Breast epithelium (tissue), 4 donors: ENCODE measurements at regions not wholly inside any gene's neighbourhood (a gene's known extent, or its start where the extent isn't known, plus 50 kb on each side); places are given as distances from the start of the nearest gene placed in this dataset.

Experiments
- DNase-seq, 2 donors: peaks; one replicate each; pipeline ENCODE4 v3.0.0-alpha.2; 2019; ENCODE audit warnings: low spot score in 2 of 2
- H3K27ac ChIP-seq, 2 donors: fragments of 200-600 bp; sonication (generic) in 1 of 2; one replicate each; pipeline ENCODE4 v1.5.1; 2016 to 2019; ENCODE audit warnings: mild to moderate bottlenecking in 1 of 2
- H3K27me3 ChIP-seq, 2 donors: fragments of 200-600 bp; sonication (generic) in 1 of 2; one replicate each; pipeline versions ENCODE4 v1.5.1 to v1.6.0; 2017 to 2019; ENCODE audit warnings: control low read depth in 1 of 2, mild to moderate bottlenecking in 1 of 2
- H3K36me3 ChIP-seq: fragments of 200-600 bp; one replicate; pipeline ENCODE4 v1.5.1; 2019
- H3K4me1 ChIP-seq, 2 donors: fragments of 200-600 bp; sonication (generic); one replicate each; pipeline ENCODE4 v1.5.1; 2016 to 2019; ENCODE audit warnings: control low read depth in 1 of 2
- H3K4me3 ChIP-seq, 3 donors: fragments of 200-600 bp; sonication (generic); 1 replicate in 2 of 3; 2 replicates in 1 of 3; pipeline ENCODE4 v1.5.1; 2016 to 2019; ENCODE audit warnings: mild to moderate bottlenecking in 3 of 3, moderate library complexity in 2 of 3
- H3K9me3 ChIP-seq, 2 donors: fragments of 200-600 bp; sonication (generic) in 1 of 2; one replicate each; pipeline ENCODE4 v1.5.1; 2016 to 2019; ENCODE audit warnings: control low read depth in 1 of 2
- POLR2A ChIP-seq: fragments of 450-650 bp; IDR thresholded peaks from one replicate; pipeline ENCODE4 v1.6.1; 2016; ENCODE audit warnings: antibody characterized with exemption, mild to moderate bottlenecking, moderate library complexity
- POLR2AphosphoS5 ChIP-seq, 3 donors: sonication (generic); formaldehyde crosslinking; IDR thresholded peaks; one replicate each; pipeline ENCODE4 v1.6.1; 2017; ENCODE audit warnings: antibody characterized with exemption in 3 of 3
- intact Hi-C: fragments of 100-400 bp; cut with DNase I; formaldehyde crosslinking; loops from one replicate; pipeline ENCODE4 v1.15.1; 2023; ENCODE audit warnings: low total_unique reads
- TF ChIP-seq, protein P1 (sequence below), 3 donors: fragments of 450-650 bp; IDR thresholded peaks; one replicate each; pipeline ENCODE4 v1.5.1; 2016 to 2017; ENCODE audit warnings: antibody characterized with exemption in 3 of 3, mild to moderate bottlenecking in 3 of 3, moderate library complexity in 3 of 3

DNA sequence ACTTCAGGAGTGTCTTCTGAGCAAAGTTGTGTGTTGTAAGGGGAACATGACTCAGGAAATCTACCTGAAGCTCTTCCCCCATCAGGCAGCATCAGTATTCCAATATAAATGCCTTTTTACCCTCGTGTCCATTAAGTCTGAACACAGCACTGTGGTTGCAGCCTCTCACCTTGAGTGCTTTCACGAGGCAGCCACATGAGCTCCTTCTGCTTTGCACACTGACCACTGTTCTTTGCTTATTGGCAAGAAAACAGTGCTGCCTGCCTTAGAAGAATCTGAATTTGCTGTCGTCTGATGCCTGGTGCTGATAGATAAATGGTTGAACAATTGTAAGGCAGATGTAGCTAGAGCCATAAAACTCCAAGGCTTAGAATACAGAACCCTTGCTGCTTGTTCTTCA, 139.6 kb upstream of the WDR1 start:
- intact Hi-C loops, result no loop called here

DNA sequence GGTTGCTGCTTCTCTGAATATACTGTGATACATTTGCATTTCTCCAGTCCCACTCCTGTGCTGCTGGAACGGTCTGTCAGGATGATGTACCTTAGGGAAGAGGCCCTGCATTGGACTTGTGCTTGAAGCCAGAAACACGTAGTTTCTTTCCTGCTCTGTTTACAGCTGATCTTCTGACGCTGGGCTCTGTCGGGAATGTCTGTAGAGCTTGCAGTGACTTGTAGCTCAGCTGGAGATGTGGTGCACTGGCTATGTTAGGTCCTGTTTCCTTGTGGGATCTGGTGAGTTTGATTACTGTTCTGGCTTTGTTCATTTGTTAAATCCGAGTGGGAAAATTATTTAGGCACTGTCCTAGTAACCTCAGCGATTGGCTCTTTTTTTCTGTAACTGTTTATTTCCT, 137.2 kb upstream of the WDR1 start:
- no peaks in the 10 kb centered on the region for H3K9me3 ChIP-seq

More for the DNA sequence above, 139.6 kb upstream of the WDR1 start:
- no peaks in the 10 kb centered on the region for H3K9me3 ChIP-seq
- TF ChIP-seq POLR2A, result no peak
- TF ChIP-seq, protein P1, sequence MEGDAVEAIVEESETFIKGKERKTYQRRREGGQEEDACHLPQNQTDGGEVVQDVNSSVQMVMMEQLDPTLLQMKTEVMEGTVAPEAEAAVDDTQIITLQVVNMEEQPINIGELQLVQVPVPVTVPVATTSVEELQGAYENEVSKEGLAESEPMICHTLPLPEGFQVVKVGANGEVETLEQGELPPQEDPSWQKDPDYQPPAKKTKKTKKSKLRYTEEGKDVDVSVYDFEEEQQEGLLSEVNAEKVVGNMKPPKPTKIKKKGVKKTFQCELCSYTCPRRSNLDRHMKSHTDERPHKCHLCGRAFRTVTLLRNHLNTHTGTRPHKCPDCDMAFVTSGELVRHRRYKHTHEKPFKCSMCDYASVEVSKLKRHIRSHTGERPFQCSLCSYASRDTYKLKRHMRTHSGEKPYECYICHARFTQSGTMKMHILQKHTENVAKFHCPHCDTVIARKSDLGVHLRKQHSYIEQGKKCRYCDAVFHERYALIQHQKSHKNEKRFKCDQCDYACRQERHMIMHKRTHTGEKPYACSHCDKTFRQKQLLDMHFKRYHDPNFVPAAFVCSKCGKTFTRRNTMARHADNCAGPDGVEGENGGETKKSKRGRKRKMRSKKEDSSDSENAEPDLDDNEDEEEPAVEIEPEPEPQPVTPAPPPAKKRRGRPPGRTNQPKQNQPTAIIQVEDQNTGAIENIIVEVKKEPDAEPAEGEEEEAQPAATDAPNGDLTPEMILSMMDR (IDR thresholded peaks at IDR 0.05), result no peak
- TF ChIP-seq POLR2AphosphoS5 (IDR thresholded peaks at IDR 0.05), result no peak
- no peak for DNase-seq
- no peaks in the 10 kb centered on the region for H3K36me3 ChIP-seq
- H3K27ac ChIP-seq, result no peak overlapping the region
- no peak overlapping the region for H3K4me3 ChIP-seq
- H3K27me3 ChIP-seq, result no peaks in the 10 kb centered on the region
- H3K4me1 ChIP-seq, result no peaks in the 10 kb centered on the region

DNA sequence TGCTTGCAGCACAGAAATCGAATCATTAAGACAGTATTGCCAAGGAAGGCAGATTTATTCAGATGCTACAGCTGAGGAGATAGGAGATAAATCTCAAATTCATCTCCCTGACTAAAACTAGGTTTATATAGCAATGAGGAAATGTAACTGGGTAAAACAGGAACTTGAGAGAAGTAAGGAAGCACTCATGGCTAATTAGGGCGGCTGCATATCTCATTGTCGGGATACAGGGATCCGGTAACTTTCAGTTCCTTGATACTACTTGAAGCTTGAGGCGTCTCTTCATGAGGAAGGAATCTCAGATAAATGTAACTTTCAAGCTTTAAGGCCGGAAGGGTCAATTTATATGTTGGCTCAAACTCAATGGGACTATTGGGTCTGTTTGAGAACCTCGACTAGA, 129.2 kb upstream of the WDR1 start:
- Histone ChIP-seq H3K27ac (no peak overlapping the region), H3K36me3 (no peaks in the 10 kb centered on the region), H3K4me3 (no peak overlapping the region), H3K9me3 (no peaks in the 10 kb centered on the region), H3K4me1 (no peaks in the 10 kb centered on the region), H3K27me3 (no peaks in the 10 kb centered on the region)
- intact Hi-C loops, result no loop called here
- DNase-seq, result no peak
- no peak for TF ChIP-seq POLR2A
- no peak for TF ChIP-seq POLR2AphosphoS5 (IDR thresholded peaks at IDR 0.05)
- TF ChIP-seq, protein P1 (IDR thresholded peaks at IDR 0.05), result no peak

More for the DNA sequence above, 137.2 kb upstream of the WDR1 start:
- H3K36me3 ChIP-seq, result no peaks in the 10 kb centered on the region
- no peak for DNase-seq
- intact Hi-C loops, result loop anchor here (5.0 kb wide), 1 partner anchor 1284 kb away; no protein-coding TSS in a partner anchor
- TF ChIP-seq POLR2AphosphoS5 (IDR thresholded peaks at IDR 0.05) (no peak), POLR2A (no peak)
- TF ChIP-seq, protein P1 (IDR thresholded peaks at IDR 0.05), result no peak
- H3K4me3 ChIP-seq, result no peak overlapping the region
- no peaks in the 10 kb centered on the region for H3K27me3 ChIP-seq
- H3K27ac ChIP-seq, result no peak overlapping the region
- no peaks in the 10 kb centered on the region for H3K4me1 ChIP-seq

DNA sequence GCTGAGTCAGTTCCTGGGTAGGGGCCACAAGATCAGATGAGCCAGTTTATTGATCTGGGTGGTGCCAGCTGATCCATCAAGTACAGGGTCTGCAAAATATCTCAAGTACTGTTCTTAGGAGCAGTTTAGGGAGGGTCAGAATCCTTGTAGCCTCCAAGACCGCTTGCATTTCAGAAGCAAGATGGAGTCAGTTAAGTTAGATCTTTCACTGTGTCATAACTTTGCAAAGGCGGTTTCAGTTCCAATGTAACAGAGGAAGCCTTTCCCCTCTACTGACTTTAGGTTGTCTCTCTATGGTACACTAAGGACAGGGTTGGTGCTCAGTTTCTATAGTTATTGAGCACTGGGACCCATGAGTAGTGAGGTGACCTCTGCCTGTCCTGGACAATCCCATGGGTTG, 127.3 kb upstream of the WDR1 start:
- TF ChIP-seq POLR2AphosphoS5 (IDR thresholded peaks at IDR 0.05) (no peak), POLR2A (no peak)
- TF ChIP-seq, protein P1 (IDR thresholded peaks at IDR 0.05), result no peak
- no peak for DNase-seq
- Histone ChIP-seq H3K27me3 (no peaks in the 10 kb centered on the region), H3K9me3 (no peaks in the 10 kb centered on the region), H3K36me3 (no peaks in the 10 kb centered on the region), H3K4me3 (no peak overlapping the region), H3K4me1 (no peaks in the 10 kb centered on the region), H3K27ac (no peak overlapping the region)
- intact Hi-C loops, result no loop called here

DNA sequence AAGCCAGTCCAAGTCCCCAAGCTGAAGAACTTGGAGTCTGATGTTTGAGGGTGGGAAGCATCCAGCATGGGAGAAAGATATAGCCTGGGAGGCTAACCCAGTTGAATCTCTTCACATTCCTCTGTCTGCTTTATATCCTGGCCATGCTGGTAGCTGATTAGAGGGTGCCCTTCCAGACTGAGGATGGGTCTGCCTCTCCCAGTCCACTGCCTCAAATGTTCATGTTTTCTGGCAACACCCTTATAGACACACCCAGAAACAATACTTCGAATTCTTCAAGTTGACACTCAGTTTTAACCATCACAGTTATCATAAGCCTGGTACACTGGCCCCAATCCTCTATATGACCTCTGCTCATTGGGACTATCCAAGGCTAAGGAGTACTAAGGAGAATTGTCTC, 124.1 kb upstream of the WDR1 start:
- no peak for TF ChIP-seq POLR2A
- TF ChIP-seq, protein P1 (IDR thresholded peaks at IDR 0.05), result no peak
- TF ChIP-seq POLR2AphosphoS5 (IDR thresholded peaks at IDR 0.05), result no peak
- Histone ChIP-seq H3K36me3 (no peaks in the 10 kb centered on the region), H3K27ac (no peak overlapping the region), H3K4me3 (no peak overlapping the region), H3K4me1 (no peaks in the 10 kb centered on the region), H3K9me3 (no peaks in the 10 kb centered on the region), H3K27me3 (no peaks in the 10 kb centered on the region)
- no peak for DNase-seq
- intact Hi-C loops, result no loop called here
